ENCODE measurements at regions not wholly inside any gene's neighbourhood (a gene's known extent, or its start where the extent isn't known, plus 50 kb on each side); places are given as distances from the start of the nearest gene placed in this dataset.

DNA sequence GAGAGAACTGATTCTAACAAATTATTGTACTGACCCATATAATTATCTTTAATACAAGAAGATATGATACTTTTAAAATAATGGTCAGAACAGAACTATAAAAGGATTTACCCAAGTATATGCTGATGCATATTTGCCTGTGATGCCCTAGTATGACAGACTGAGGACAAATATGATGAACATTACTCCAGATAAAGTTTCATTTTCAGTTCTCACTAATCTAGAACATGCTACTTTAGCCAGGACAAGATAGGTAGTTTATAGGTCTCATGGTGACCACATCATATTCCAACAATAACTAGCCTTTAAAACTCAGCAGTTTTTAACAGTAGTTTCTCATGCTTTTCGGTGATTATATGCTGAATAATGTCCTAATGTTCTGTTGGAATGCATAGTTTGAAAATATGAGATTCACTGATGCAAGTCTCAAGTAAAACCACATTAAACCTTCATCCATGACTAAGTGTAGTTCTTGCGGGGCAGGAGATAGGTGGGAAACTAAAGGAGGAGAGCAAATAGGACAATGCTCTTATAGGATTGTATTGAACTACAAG lies 295.2 kb upstream of the AGA start:
- Histone ChIP-seq H3K9me3 (no peaks in the 10 kb centered on the region), H3K4me1 (no peaks in the 10 kb centered on the region), H3K27me3 (no peaks in the 10 kb centered on the region), H3K27ac (no peak overlapping the region), H3K36me3 (no peaks in the 10 kb centered on the region), H3K4me3 (no peak overlapping the region)
- no peak for DNase-seq
- TF ChIP-seq, protein P1, sequence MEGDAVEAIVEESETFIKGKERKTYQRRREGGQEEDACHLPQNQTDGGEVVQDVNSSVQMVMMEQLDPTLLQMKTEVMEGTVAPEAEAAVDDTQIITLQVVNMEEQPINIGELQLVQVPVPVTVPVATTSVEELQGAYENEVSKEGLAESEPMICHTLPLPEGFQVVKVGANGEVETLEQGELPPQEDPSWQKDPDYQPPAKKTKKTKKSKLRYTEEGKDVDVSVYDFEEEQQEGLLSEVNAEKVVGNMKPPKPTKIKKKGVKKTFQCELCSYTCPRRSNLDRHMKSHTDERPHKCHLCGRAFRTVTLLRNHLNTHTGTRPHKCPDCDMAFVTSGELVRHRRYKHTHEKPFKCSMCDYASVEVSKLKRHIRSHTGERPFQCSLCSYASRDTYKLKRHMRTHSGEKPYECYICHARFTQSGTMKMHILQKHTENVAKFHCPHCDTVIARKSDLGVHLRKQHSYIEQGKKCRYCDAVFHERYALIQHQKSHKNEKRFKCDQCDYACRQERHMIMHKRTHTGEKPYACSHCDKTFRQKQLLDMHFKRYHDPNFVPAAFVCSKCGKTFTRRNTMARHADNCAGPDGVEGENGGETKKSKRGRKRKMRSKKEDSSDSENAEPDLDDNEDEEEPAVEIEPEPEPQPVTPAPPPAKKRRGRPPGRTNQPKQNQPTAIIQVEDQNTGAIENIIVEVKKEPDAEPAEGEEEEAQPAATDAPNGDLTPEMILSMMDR (IDR thresholded peaks at IDR 0.05): no peak
- no peak for ATAC-seq
- intact Hi-C loops (cut with DNase I): no loop called here

DNA sequence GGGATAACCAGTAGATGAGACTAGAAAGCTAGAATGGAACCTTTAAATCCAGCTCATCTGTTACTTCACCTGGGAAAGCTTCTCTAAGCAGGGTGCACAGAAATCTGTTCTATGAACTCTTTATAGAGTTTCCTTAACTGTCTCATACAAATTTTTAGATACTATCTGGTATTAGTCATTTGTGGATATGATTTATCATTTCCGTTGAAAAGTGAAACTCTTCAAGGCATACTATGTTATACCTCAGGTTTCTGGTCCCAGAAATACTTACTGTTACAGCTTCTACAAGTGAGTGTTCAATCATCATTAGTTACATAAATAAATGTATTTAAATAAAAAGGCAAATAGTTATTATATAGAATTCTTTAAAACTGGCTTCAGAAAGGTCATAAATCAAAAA lies 298.3 kb upstream of the AGA start:
- no peaks in the 10 kb centered on the region for H3K4me1 ChIP-seq
- no peak for DNase-seq
- intact Hi-C loops (cut with DNase I): no loop called here
- H3K4me3 ChIP-seq: no peak overlapping the region
- no peak overlapping the region for H3K27ac ChIP-seq
- H3K36me3 ChIP-seq: no peaks in the 10 kb centered on the region
- H3K27me3 ChIP-seq: no peaks in the 10 kb centered on the region
- TF ChIP-seq, protein P1 (IDR thresholded peaks at IDR 0.05): no peak
- no peak for ATAC-seq
- H3K9me3 ChIP-seq: no peaks in the 10 kb centered on the region

DNA sequence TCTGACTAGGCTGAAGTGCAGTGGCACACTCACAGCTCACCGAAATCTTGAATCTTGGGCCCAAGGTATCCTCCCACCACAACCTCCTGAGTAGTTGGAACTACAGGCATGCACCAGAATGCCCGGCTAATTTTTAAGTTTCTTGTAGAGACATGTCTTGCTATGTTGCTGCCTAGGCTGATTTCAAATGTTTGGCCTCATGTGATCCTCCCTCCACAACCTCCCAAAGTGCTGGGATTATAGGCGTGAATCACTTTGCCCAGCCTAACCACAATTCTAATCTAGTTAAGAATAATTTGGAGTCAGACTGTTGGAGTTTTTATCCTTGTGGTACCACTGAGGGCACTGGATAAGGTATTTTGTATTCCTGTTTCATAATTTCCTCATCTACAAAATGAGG lies 317.5 kb upstream of the AGA start:
- Histone ChIP-seq H3K9me3 (no peaks in the 10 kb centered on the region), H3K36me3 (no peaks in the 10 kb centered on the region), H3K27ac (no peak overlapping the region), H3K4me3 (no peak overlapping the region), H3K27me3 (no peaks in the 10 kb centered on the region), H3K4me1 (no peaks in the 10 kb centered on the region)
- TF ChIP-seq, protein P1 (IDR thresholded peaks at IDR 0.05): no peak
- ATAC-seq (no peak), DNase-seq (no peak)
- intact Hi-C loops (cut with DNase I): no loop called here

DNA sequence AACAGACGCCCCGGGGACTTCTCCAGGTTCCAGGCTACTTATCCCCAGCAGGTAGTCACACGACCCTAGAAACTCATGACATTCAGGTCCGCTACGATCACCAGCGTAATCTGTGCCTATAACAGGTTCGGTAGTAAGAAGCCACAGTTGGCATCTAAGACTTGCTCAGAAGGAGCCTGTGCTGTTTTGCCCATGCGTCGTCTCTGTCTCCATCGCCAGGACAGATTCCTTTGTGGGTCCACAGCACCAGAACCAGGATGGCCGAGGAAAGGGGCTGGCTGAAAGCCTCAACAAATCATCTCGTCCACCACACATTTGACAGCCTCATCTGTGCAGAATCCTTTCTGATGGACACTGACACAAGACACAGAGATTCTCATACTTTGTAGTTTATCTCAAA lies 319.5 kb upstream of the AGA start:
- Histone ChIP-seq H3K4me3 (no peak overlapping the region), H3K4me1 (no peaks in the 10 kb centered on the region), H3K27me3 (no peaks in the 10 kb centered on the region), H3K27ac (no peak overlapping the region), H3K9me3 (no peaks in the 10 kb centered on the region), H3K36me3 (no peaks in the 10 kb centered on the region)
- TF ChIP-seq, protein P1 (IDR thresholded peaks at IDR 0.05): no peak
- intact Hi-C loops (cut with DNase I): no loop called here
- no peak for ATAC-seq
- DNase-seq: no peak

DNA sequence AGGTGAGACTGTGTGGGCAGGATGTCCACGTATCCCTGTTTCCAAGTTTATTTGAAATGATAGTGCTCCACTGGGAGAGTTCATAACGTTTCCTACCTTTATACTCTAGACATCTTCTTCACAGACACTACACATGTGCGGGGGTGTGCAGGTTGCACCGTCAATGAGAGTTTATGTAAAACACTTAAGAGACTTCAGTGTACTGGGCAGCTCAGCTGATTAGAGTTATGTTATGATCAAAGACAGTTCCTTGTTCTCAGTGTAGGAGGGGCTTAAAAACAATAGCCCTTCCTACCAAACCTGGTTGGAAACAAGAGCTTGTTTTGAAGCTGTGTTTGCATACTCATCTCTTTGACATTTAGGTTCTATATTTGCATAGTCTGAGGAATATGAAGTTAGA lies 326.9 kb upstream of the AGA start:
- Histone ChIP-seq H3K27ac (no peak overlapping the region), H3K36me3 (no peaks in the 10 kb centered on the region), H3K4me1 (no peaks in the 10 kb centered on the region), H3K27me3 (no peaks in the 10 kb centered on the region), H3K9me3 (no peaks in the 10 kb centered on the region), H3K4me3 (no peak overlapping the region)
- TF ChIP-seq, protein P1 (IDR thresholded peaks at IDR 0.05): no peak
- ATAC-seq: no peak
- intact Hi-C loops (cut with DNase I): no loop called here
- no peak for DNase-seq

DNA sequence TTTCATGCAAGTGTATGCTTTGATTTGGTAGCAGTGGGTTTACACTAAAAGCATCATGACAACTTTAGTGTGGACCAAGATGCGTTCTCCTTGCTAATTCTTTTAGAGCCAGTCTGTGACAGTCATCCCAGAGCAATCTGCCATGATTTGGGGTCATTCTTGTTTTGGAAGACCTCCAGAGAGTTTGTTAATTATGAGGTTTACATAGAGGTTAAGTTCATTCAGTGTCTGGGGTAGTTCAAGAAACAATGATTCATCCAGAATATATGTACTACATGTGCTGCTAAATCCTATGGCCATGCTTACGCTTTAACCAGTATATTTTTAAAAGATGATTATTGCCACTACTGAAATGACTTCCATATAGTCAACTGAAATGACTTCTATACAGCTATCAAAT lies 328.5 kb upstream of the AGA start:
- no peaks in the 10 kb centered on the region for H3K36me3 ChIP-seq
- H3K4me3 ChIP-seq: no peak overlapping the region
- ATAC-seq: no peak
- no peaks in the 10 kb centered on the region for H3K9me3 ChIP-seq
- H3K27ac ChIP-seq: no peak overlapping the region
- H3K4me1 ChIP-seq: no peaks in the 10 kb centered on the region
- intact Hi-C loops (cut with DNase I): no loop called here
- no peak for DNase-seq
- no peaks in the 10 kb centered on the region for H3K27me3 ChIP-seq
- TF ChIP-seq, protein P1 (IDR thresholded peaks at IDR 0.05): no peak
